ENCODE measurements at regions not wholly inside any gene's neighbourhood (a gene's known extent, or its start where the extent isn't known, plus 50 kb on each side); places are given as distances from the start of the nearest gene placed in this dataset.

DNA sequence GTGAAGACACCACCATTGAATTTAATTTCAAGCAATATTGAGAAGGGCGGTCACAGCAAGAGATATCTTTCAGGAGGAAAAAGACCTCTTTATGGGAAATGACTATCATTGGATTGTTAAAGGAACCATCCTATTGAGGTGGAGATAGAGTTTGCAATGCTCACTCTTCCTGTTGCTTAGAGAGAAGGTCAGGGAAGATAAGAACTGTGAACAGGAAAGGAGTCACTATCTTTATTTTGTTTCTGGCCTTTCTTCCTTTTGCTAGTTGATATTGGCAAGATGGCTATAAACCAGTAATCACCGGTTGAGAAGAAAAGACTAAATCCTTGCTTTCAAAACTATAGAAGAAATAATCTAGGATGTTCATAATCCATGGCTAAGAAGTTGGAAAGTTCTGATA is 112.1 kb upstream of the TMEM108 start (continued):
- TF ChIP-seq TEAD2 (tag; IDR thresholded peaks at IDR 0.05) (no peak), BRF2 (IDR thresholded peaks at IDR 0.05; ENCODE audit: borderline replicate concordance, insufficient read depth, insufficient read length) (no peak), GATAD2A (IDR thresholded peaks at IDR 0.05) (no peak), ZBTB49 (CRISPR knock-in tag; IDR thresholded peaks at IDR 0.05; ENCODE audit: borderline replicate concordance) (no peak)
- TF ChIP-seq, protein P1, sequence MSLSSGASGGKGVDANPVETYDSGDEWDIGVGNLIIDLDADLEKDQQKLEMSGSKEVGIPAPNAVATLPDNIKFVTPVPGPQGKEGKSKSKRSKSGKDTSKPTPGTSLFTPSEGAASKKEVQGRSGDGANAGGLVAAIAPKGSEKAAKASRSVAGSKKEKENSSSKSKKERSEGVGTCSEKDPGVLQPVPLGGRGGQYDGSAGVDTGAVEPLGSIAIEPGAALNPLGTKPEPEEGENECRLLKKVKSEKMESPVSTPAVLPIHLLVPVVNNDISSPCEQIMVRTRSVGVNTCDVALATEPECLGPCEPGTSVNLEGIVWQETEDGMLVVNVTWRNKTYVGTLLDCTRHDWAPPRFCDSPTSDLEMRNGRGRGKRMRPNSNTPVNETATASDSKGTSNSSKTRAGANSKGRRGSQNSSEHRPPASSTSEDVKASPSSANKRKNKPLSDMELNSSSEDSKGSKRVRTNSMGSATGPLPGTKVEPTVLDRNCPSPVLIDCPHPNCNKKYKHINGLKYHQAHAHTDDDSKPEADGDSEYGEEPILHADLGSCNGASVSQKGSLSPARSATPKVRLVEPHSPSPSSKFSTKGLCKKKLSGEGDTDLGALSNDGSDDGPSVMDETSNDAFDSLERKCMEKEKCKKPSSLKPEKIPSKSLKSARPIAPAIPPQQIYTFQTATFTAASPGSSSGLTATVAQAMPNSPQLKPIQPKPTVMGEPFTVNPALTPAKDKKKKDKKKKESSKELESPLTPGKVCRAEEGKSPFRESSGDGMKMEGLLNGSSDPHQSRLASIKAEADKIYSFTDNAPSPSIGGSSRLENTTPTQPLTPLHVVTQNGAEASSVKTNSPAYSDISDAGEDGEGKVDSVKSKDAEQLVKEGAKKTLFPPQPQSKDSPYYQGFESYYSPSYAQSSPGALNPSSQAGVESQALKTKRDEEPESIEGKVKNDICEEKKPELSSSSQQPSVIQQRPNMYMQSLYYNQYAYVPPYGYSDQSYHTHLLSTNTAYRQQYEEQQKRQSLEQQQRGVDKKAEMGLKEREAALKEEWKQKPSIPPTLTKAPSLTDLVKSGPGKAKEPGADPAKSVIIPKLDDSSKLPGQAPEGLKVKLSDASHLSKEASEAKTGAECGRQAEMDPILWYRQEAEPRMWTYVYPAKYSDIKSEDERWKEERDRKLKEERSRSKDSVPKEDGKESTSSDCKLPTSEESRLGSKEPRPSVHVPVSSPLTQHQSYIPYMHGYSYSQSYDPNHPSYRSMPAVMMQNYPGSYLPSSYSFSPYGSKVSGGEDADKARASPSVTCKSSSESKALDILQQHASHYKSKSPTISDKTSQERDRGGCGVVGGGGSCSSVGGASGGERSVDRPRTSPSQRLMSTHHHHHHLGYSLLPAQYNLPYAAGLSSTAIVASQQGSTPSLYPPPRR (CRISPR knock-in tag; IDR thresholded peaks at IDR 0.05; ENCODE audit: borderline replicate concordance) = no peak
